ENCODE measurements at regions not wholly inside any gene's neighbourhood (a gene's known extent, or its start where the extent isn't known, plus 50 kb on each side); places are given as distances from the start of the nearest gene placed in this dataset.
"Not testable (repeated sequence)": the region's sequence is repeated elsewhere in the genome, so short reads cannot be mapped to it uniquely, and the experiment has no call there.

DNA sequence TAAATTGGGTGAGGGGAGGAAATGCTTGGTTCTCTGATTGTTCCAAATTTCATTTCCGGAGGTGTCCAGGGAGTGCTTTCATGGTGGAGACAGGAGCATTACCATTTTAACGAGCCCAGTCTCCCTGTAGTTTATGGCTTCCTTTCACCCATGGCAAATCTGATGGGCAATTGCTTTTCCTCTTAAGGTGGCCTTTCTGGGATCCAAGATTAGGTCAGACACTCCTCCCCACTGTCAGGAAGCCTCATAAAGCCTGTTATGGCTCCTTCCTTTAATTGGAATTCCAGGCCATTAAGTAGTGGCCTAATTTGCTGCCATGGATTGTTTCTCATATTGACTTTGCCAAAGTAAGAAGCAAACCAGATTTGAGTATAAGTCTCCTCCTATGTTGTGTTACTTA, 157.8 kb downstream of the PDCD6IP start:
- no peak for DNase-seq (ENCODE audit: extremely low read depth in 1 of 2, low read depth in 1 of 2)

- DNase-seq (ENCODE audit: extremely low read depth in 1 of 2, low read depth in 1 of 2) = no peak
Observed at GRCh38 chr3:33956776-33957175, 158.3 kb downstream of the PDCD6IP start.

DNA sequence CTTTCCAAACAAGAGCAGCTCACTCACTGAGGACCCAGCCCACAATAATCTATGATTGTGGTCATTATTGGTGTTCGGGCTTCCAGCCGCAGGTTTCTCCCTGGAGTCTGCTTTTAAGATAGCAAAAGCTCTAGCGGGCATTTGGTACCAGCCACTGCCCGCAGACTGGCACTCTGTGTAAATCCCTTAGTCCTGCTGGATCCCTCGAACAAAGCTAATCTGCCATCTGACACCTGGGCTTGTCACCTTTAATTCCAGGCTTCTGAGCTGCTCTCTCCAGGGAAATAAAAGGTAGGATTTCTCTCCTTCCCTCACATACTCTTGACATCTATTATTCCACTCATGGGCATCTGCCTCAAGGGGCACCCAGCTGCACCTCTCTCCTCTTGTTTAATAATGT, 158.7 kb downstream of the PDCD6IP start:
- no peak for DNase-seq (ENCODE audit: extremely low read depth in 1 of 2, low read depth in 1 of 2)

GRCh38 chr3:33958661-33959060, 160.2 kb downstream of the PDCD6IP start:
- DNase-seq (ENCODE audit: extremely low read depth in 1 of 2, low read depth in 1 of 2) = no peak

DNA sequence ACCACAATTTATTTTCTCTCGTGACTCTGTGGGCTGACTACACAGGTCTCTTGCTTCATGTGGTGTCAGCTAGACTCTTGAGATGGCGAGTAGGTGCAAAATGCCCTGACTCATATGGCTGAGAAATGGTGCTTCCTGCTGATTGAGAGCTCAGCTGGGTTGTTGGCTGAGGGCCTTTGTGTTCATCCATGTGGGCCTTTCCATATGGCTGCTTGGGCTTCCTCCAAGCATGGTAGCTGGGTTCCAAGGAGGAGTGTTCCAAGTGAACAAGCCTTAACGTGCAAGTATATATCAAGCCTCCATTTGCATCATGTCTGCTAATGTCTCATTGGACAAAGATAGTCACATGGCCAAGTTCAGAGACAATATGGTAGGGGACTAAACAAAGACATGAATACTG, 164.0 kb downstream of the PDCD6IP start:
- DNase-seq (ENCODE audit: extremely low read depth in 1 of 2, low read depth in 1 of 2) = no peak

GRCh38 chr3:33970180-33970579, 171.8 kb downstream of the PDCD6IP start:
- DNase-seq (ENCODE audit: extremely low read depth in 1 of 2, low read depth in 1 of 2) = not testable (repeated sequence)

GRCh38 chr3:33971055-33971454, 172.6 kb downstream of the PDCD6IP start:
- no peak for DNase-seq (ENCODE audit: extremely low read depth in 1 of 2, low read depth in 1 of 2)

- no peak for DNase-seq (ENCODE audit: extremely low read depth in 1 of 2, low read depth in 1 of 2)
Observed at GRCh38 chr3:33975463-33975862, 177.0 kb downstream of the PDCD6IP start.

GRCh38 chr3:33977227-33977626, 178.8 kb downstream of the PDCD6IP start:
- no peak for DNase-seq (ENCODE audit: extremely low read depth in 1 of 2, low read depth in 1 of 2)

- DNase-seq (ENCODE audit: extremely low read depth in 1 of 2, low read depth in 1 of 2) = no peak
Observed at GRCh38 chr3:33980252-33980651, 181.8 kb downstream of the PDCD6IP start.

- DNase-seq (ENCODE audit: extremely low read depth in 1 of 2, low read depth in 1 of 2) = no peak
Observed at GRCh38 chr3:33982269-33982798, 183.9 kb downstream of the PDCD6IP start.

GRCh38 chr3:33982949-33983348, 184.5 kb downstream of the PDCD6IP start:
- not testable (repeated sequence) for DNase-seq (ENCODE audit: extremely low read depth in 1 of 2, low read depth in 1 of 2)

DNA sequence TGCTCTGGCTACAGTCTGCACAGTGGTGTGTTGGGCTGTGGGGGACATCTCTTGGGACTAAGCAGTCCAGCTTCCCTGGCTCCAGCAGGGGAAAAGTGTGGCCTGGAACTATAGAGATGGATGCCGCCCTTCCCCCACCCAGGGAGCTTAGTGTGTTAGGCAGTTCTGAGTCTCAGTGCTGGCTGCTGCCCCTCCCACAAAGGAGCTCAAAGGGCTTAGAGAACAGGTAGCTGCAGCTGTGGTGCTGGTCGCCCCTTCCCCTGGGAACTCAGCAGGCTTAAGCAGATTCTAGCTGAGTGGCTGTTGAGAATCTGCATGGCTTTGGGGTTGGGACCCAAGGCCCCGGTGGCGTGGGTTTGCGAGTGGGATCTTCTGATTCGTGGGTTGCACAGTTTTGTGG, 190.8 kb downstream of the PDCD6IP start:
- DNase-seq (ENCODE audit: extremely low read depth in 1 of 2, low read depth in 1 of 2) = no peak

GRCh38 chr3:33991673-33992072, 193.2 kb downstream of the PDCD6IP start:
- DNase-seq (ENCODE audit: extremely low read depth in 1 of 2, low read depth in 1 of 2) = no peak

- DNase-seq (ENCODE audit: extremely low read depth in 1 of 2, low read depth in 1 of 2) = no peak
Observed at GRCh38 chr3:33993631-33994030, 195.2 kb downstream of the PDCD6IP start.

DNA sequence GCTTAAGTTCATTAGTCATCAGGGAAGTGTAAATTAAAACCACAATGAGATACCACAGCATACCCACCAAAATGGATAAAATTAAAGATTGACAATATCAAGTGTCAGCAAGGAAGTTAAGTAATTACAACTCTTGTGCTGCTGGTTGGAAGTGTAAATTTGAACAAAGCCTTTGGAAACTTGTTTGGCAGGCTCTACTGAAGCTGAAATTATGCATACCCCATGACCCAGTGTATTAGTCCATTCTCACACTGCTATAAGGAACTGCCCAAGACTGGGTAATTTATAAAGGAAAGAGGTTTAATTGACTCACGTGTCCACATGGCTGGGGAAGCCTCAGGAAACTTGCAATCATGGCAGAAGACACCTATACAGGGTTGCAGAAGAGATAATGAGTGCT, 196.1 kb downstream of the PDCD6IP start:
- no peak for DNase-seq (ENCODE audit: extremely low read depth in 1 of 2, low read depth in 1 of 2)

DNA sequence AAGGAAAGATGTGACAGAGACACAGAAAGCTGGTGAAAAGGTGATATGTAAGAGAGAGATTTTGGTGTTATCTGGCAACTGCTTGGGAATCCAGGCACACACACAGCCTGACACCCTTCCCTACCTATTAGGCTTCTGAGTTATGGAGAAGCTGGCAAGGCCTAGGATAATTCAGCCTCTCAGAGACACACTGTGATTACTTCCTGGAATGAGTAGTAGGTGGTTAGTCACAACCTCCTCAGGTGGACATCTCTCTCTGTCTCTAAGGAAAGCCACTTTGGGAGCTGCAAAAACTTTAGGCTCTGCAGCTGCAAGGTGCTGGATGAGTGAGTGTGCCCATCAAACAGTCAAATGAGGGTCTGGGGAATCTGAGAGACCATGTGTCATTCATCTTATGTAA, 201.9 kb downstream of the PDCD6IP start:
- DNase-seq (ENCODE audit: extremely low read depth in 1 of 2, low read depth in 1 of 2) = no peak

DNA sequence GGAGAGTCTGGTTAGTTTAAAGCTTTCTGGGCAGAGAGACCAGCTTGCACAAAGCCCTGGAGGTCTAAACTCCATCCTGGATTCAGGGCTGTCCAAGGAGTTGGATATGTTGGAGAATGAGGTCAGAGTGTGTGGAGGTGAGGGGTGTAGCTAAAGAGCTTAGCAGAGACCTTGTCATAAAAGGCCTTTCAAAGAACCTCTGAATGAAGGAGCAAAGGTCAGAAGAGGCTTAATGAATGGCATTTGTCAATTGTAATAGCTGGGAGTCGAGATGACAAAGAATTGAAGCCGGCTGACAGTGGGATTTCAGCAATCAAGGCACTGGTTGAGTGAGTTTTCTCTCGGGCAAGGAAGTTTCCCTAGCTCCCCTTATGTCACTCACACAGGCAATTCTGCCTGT, 202.6 kb downstream of the PDCD6IP start:
- no peak for DNase-seq (ENCODE audit: extremely low read depth in 1 of 2, low read depth in 1 of 2)

GRCh38 chr3:34001990-34002389, 203.6 kb downstream of the PDCD6IP start:
- no peak for DNase-seq (ENCODE audit: extremely low read depth in 1 of 2, low read depth in 1 of 2)

GRCh38 chr3:34002569-34003100, 204.2 kb downstream of the PDCD6IP start:
- DNase-seq (ENCODE audit: extremely low read depth in 1 of 2, low read depth in 1 of 2) = no peak

- no peak for DNase-seq (ENCODE audit: extremely low read depth in 1 of 2, low read depth in 1 of 2)
Observed at GRCh38 chr3:34005886-34006285, 207.5 kb downstream of the PDCD6IP start.

- DNase-seq (ENCODE audit: extremely low read depth in 1 of 2, low read depth in 1 of 2) = no peak
Observed at GRCh38 chr3:34008191-34008590, 209.8 kb downstream of the PDCD6IP start.
